C4-2B (cell line): ENCODE measurements at regions not wholly inside any gene's neighbourhood (a gene's known extent, or its start where the extent isn't known, plus 50 kb on each side); places are given as distances from the start of the nearest gene placed in this dataset.

Experiments used
- ZFX ChIP-seq: fragments of 450-650 bp; IDR thresholded peaks from 2 replicates; pipeline ENCODE4 v1.6.1; 2017
- TF ChIP-seq, protein P1 (sequence below): fragments of 450-650 bp; conservative IDR thresholded peaks from 2 replicates; pipeline ENCODE4 v1.5.1; 2017; ENCODE audit warnings: mild to moderate bottlenecking

DNA sequence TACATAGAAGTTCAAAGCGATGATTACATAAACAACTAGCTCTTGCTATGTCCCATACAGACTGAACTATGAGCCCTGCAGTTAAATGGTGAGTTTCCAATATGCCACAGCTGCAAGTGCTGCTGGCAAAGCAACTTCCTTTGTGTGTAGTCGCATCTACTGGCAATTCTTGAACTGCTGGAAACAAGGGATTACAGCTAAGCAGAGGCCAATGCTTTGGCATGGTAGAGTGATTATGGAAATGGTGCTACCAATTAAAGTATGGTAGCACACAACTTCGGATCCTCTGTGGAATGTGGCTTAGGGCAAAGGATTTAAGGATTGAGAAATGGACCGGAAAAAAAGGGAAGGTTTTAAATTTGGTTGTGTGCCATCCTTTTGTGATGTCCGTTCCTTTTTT is 856.6 kb downstream of the MAT2B start:
- TF ChIP-seq, protein P1, sequence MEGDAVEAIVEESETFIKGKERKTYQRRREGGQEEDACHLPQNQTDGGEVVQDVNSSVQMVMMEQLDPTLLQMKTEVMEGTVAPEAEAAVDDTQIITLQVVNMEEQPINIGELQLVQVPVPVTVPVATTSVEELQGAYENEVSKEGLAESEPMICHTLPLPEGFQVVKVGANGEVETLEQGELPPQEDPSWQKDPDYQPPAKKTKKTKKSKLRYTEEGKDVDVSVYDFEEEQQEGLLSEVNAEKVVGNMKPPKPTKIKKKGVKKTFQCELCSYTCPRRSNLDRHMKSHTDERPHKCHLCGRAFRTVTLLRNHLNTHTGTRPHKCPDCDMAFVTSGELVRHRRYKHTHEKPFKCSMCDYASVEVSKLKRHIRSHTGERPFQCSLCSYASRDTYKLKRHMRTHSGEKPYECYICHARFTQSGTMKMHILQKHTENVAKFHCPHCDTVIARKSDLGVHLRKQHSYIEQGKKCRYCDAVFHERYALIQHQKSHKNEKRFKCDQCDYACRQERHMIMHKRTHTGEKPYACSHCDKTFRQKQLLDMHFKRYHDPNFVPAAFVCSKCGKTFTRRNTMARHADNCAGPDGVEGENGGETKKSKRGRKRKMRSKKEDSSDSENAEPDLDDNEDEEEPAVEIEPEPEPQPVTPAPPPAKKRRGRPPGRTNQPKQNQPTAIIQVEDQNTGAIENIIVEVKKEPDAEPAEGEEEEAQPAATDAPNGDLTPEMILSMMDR, result no peak
- TF ChIP-seq ZFX, result no peak
